ENCODE measurements at regions not wholly inside any gene's neighbourhood (a gene's known extent, or its start where the extent isn't known, plus 50 kb on each side); places are given as distances from the start of the nearest gene placed in this dataset.

- no peak for TF ChIP-seq CTCF (IDR thresholded peaks at IDR 0.05; ENCODE audit: low read length)
- TF ChIP-seq EZH2phosphoT487 (IDR thresholded peaks at IDR 0.05; ENCODE audit: low read length): no peak
Observed at GRCh38 chr6:19723545-19723944, 113.6 kb upstream of the ID4 start.

Measured in MM.1S (cell line).